ENCODE measurements at regions not wholly inside any gene's neighbourhood (a gene's known extent, or its start where the extent isn't known, plus 50 kb on each side); places are given as distances from the start of the nearest gene placed in this dataset.

- DNase-seq (ENCODE audit: low spot score): no peak
- Histone ChIP-seq H3K36me3 (no peaks in the 10 kb centered on the region), H3K27ac (no peak overlapping the region), H3K4me3 (no peak overlapping the region), H3K27me3 (no peaks in the 10 kb centered on the region), H3K9me3 (no peaks in the 10 kb centered on the region), H3K4me1 (no peaks in the 10 kb centered on the region)
- no peak for TF ChIP-seq CTCF (IDR thresholded peaks at IDR 0.05)
These were observed 204.6 kb upstream of the HEY2 start for GRCh38 chr6:125544819-125545218.

DNA sequence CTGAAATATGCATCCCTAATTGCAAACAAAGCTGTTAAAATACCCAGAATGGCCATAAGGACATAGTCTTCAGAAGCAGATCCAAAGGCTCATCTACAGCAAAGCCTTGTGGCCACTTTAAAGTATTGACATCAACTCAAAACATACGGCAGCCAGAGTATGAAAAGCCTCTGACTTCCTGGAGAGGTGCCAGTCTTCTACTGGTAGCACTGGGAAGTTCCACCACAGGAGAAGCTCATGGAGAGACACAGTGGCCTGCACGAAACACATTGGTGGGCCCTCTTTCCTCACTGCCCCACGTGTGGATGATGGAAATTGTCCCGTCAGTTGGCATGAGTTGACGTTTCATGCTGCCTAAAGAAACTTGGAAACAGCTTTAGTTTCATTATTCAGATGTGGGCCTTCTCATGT, 202.6 kb upstream of the HEY2 start:
- Histone ChIP-seq H3K27ac (no peak overlapping the region), H3K27me3 (no peaks in the 10 kb centered on the region), H3K4me1 (no peaks in the 10 kb centered on the region), H3K36me3 (no peaks in the 10 kb centered on the region), H3K9me3 (no peaks in the 10 kb centered on the region), H3K4me3 (no peak overlapping the region)
- no peak for TF ChIP-seq CTCF (IDR thresholded peaks at IDR 0.05)
- no peak for DNase-seq (ENCODE audit: low spot score)

- no peaks in the 10 kb centered on the region for H3K9me3 ChIP-seq
- H3K27ac ChIP-seq: no peak overlapping the region
- no peaks in the 10 kb centered on the region for H3K4me1 ChIP-seq
- TF ChIP-seq CTCF (IDR thresholded peaks at IDR 0.05): no peak
- H3K4me3 ChIP-seq: no peak overlapping the region
- no peaks in the 10 kb centered on the region for H3K27me3 ChIP-seq
- no peak for DNase-seq (ENCODE audit: low spot score)
- no peaks in the 10 kb centered on the region for H3K36me3 ChIP-seq
These were observed 202.1 kb upstream of the HEY2 start for GRCh38 chr6:125547381-125547780.

- TF ChIP-seq CTCF (IDR thresholded peaks at IDR 0.05): no peak
- no peaks in the 10 kb centered on the region for H3K4me1 ChIP-seq
- H3K36me3 ChIP-seq: no peaks in the 10 kb centered on the region
- no peaks in the 10 kb centered on the region for H3K27me3 ChIP-seq
- H3K27ac ChIP-seq: no peak overlapping the region
- no peak for DNase-seq (ENCODE audit: low spot score)
- no peaks in the 10 kb centered on the region for H3K9me3 ChIP-seq
- no peak overlapping the region for H3K4me3 ChIP-seq
These were observed 200.1 kb upstream of the HEY2 start for GRCh38 chr6:125549202-125549884.

- Histone ChIP-seq H3K4me3 (no peak overlapping the region), H3K4me1 (no peaks in the 10 kb centered on the region), H3K9me3 (no peaks in the 10 kb centered on the region), H3K36me3 (no peaks in the 10 kb centered on the region), H3K27me3 (no peaks in the 10 kb centered on the region), H3K27ac (no peak overlapping the region)
- TF ChIP-seq CTCF (IDR thresholded peaks at IDR 0.05): no peak
- DNase-seq (ENCODE audit: low spot score): no peak
These were observed 198.5 kb upstream of the HEY2 start for GRCh38 chr6:125550892-125551291.

DNA sequence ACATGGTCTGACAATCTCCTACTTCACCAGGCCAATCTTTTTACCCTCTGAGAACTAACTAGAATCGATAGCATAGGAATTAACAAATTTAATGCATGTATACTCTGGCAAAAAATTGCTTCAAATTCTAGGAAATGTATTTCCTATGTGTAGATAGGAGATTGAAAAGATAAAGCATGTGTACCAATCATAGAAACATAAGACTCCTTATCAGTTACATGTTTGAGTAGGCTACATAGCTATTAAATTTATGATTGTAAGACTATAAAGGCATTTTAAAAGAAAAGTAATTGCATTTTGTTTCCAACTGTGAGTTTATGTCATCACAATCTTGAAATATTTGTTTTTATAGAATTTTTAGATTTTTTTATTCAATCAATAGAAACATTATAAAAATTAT, 196.6 kb upstream of the HEY2 start:
- no peak for TF ChIP-seq CTCF (IDR thresholded peaks at IDR 0.05)

More for the DNA sequence above, 196.6 kb upstream of the HEY2 start:
- H3K27me3 ChIP-seq: no peaks in the 10 kb centered on the region
- H3K9me3 ChIP-seq: no peaks in the 10 kb centered on the region
- no peaks in the 10 kb centered on the region for H3K36me3 ChIP-seq
- no peak overlapping the region for H3K27ac ChIP-seq
- H3K4me1 ChIP-seq: no peaks in the 10 kb centered on the region
- no peak overlapping the region for H3K4me3 ChIP-seq
- no peak for DNase-seq (ENCODE audit: low spot score)

All from right atrium auricular region (tissue), 2 donors.